GM23248 (cell line): ENCODE measurements at regions not wholly inside any gene's neighbourhood (a gene's known extent, or its start where the extent isn't known, plus 50 kb on each side); places are given as distances from the start of the nearest gene placed in this dataset.

Experiments
- DNase-seq: peaks from one replicate; pipeline ENCODE4 v3.0.0-alpha.2; 2015
- H2AFZ ChIP-seq: fragments of 200-600 bp; sonication (generic); 2 replicates; pipeline ENCODE4 v1.6.1; 2016; ENCODE audit warnings: antibody characterized with exemption
- H3F3A ChIP-seq: fragments of 200-600 bp; sonication (generic); 2 replicates; pipeline ENCODE4 v1.6.1; 2016; ENCODE audit warnings: mild to moderate bottlenecking, antibody characterized with exemption, mixed run types; ENCODE audit not compliant: insufficient read depth
- H3K27ac ChIP-seq: fragments of 200-600 bp; sonication (generic); 2 replicates; pipeline ENCODE4 v1.5.1; 2016; ENCODE audit warnings: mild to moderate bottlenecking
- H3K27me3 ChIP-seq: fragments of 200-600 bp; sonication (generic); replicated peaks from 2 replicates; pipeline ENCODE4 v1.6.1; 2016; ENCODE audit warnings: mild to moderate bottlenecking; ENCODE audit not compliant: insufficient read depth
- H3K36me3 ChIP-seq: fragments of 200-600 bp; sonication (generic); 2 replicates; pipeline ENCODE4 v1.6.1; 2016; ENCODE audit warnings: low read depth, mild to moderate bottlenecking
- H3K4me1 ChIP-seq: fragments of 200-600 bp; sonication (generic); 2 replicates; pipeline ENCODE4 v1.6.1; 2016; ENCODE audit warnings: mild to moderate bottlenecking; ENCODE audit not compliant: insufficient read depth
- H3K4me2 ChIP-seq: fragments of 200-600 bp; sonication (generic); one replicate; pipeline ENCODE4 v1.6.1; 2016; ENCODE audit warnings: mild to moderate bottlenecking; ENCODE audit not compliant: unreplicated experiment
- H3K4me3 ChIP-seq: fragments of 200-600 bp; sonication (generic); 2 replicates; pipeline ENCODE4 v1.5.1; 2016; ENCODE audit warnings: mild to moderate bottlenecking
- H3K79me2 ChIP-seq: fragments of 200-600 bp; sonication (generic); 2 replicates; pipeline ENCODE4 v1.6.1; 2016; ENCODE audit warnings: mild to moderate bottlenecking; ENCODE audit not compliant: insufficient read depth
- H3K9ac ChIP-seq: fragments of 200-600 bp; sonication (generic); 2 replicates; pipeline ENCODE4 v1.6.1; 2016; ENCODE audit warnings: mild to moderate bottlenecking
- H3K9me2 ChIP-seq: fragments of 200-600 bp; sonication (generic); 2 replicates; pipeline ENCODE4 v1.6.1; 2016; ENCODE audit warnings: mixed run types, mild to moderate bottlenecking, moderate library complexity; ENCODE audit not compliant: insufficient read depth
- H3K9me3 ChIP-seq: fragments of 200-600 bp; sonication (generic); one replicate; pipeline ENCODE4 v1.6.1; 2017; ENCODE audit warnings: low read depth
- H4K20me1 ChIP-seq: fragments of 200-600 bp; sonication (generic); 2 replicates; pipeline ENCODE4 v1.6.0; 2016; ENCODE audit not compliant: insufficient read depth
- EZH2 ChIP-seq: fragments of 200-600 bp; sonication (generic); IDR thresholded peaks from 2 replicates; pipeline ENCODE4 v1.6.1; 2018; ENCODE audit warnings: antibody characterized with exemption, mild to moderate bottlenecking; ENCODE audit not compliant: insufficient read depth, poor library complexity, severe bottlenecking
- EZH2phosphoT487 ChIP-seq: fragments of 200-600 bp; sonication (generic); IDR thresholded peaks from 2 replicates; pipeline ENCODE4 v1.6.1; 2018; ENCODE audit warnings: antibody characterized with exemption, moderate library complexity, mild to moderate bottlenecking, low read depth; ENCODE audit not compliant: insufficient read depth
- WGBS, 2 experiments: methylation state at CpG; one replicate each; pipeline ENCODE4 v1.1.6; 2015 to 2017; ENCODE audit warnings: low lambda C conversion rate in 2 of 2, low coverage in 1 of 2; ENCODE audit errors: missing lambda C conversion rate in 2 of 2; 5-methylcytosine and 5-hydroxymethylcytosine counted together
- in situ Hi-C: fragments of 300-500 bp; cut with MboI; formaldehyde crosslinking; loops from 2 replicates; pipeline ENCODE4 v1.15.0; 2020

GRCh38 chr9:36521148-36521547, 51.5 kb upstream of the MELK start:
- TF ChIP-seq EZH2phosphoT487: no peak
- no peak for TF ChIP-seq EZH2
- Histone ChIP-seq H3K36me3 (no peaks in the 10 kb centered on the region), H2AFZ (no peak overlapping the region), H3K4me3 (no peak overlapping the region), H3K4me2 (no peak overlapping the region), H3K79me2 (no peaks in the 10 kb centered on the region), H3K9ac (no peak overlapping the region), H4K20me1 (no peaks in the 10 kb centered on the region), H3K27me3 (0 out of 2 replicates have a peak, but pooled peaks cover 6% of the 10 kb centered on the region), H3F3A (no peaks in the 10 kb centered on the region), H3K9me2 (no peaks in the 10 kb centered on the region), H3K9me3 (no peaks in the 10 kb centered on the region), H3K27ac (no peak overlapping the region), H3K4me1 (no peaks in the 10 kb centered on the region)
- DNase-seq: no peak
- 58 to 63% methylated on average over 4 of the region's 4 CpGs for WGBS, 2 experiments
- in situ Hi-C loops: no loop called here

- H3K27me3 ChIP-seq: 0 out of 2 replicates have a peak, but pooled peaks cover 6% of the 10 kb centered on the region
- no peak overlapping the region for H3K4me3 ChIP-seq
- no peaks in the 10 kb centered on the region for H3K36me3 ChIP-seq
- H3F3A ChIP-seq: no peaks in the 10 kb centered on the region
- H3K9ac ChIP-seq: no peak overlapping the region
- in situ Hi-C loops: no loop called here
- H3K79me2 ChIP-seq: no peaks in the 10 kb centered on the region
- H3K4me2 ChIP-seq: no peak overlapping the region
- H3K9me2 ChIP-seq: no peaks in the 10 kb centered on the region
- TF ChIP-seq EZH2phosphoT487: no peak
- no peak for TF ChIP-seq EZH2
- no peaks in the 10 kb centered on the region for H4K20me1 ChIP-seq
- H2AFZ ChIP-seq: no peak overlapping the region
- H3K9me3 ChIP-seq: no peaks in the 10 kb centered on the region
- H3K4me1 ChIP-seq: no peaks in the 10 kb centered on the region
- DNase-seq: no peak
- no peak overlapping the region for H3K27ac ChIP-seq
Measured at GRCh38 chr9:36517131-36517530, 55.6 kb upstream of the MELK start.

- in situ Hi-C loops: no loop called here
- H3K79me2 ChIP-seq: no peaks in the 10 kb centered on the region
- H2AFZ ChIP-seq: no peak overlapping the region
- no peak overlapping the region for H3K4me2 ChIP-seq
- H3K4me3 ChIP-seq: no peak overlapping the region
- no peak overlapping the region for H3K9ac ChIP-seq
- peaks cover 4% of the 10 kb centered on the region; the same call in 1 of the 2 replicates for H3K27me3 ChIP-seq
- no peaks in the 10 kb centered on the region for H3K36me3 ChIP-seq
- no peaks in the 10 kb centered on the region for H3F3A ChIP-seq
- 37 to 47% methylated on average over 4 of the region's 4 CpGs for WGBS, 2 experiments
- H3K27ac ChIP-seq: no peak overlapping the region
- no peak for DNase-seq
- TF ChIP-seq EZH2 (no peak), EZH2phosphoT487 (no peak)
- no peaks in the 10 kb centered on the region for H3K9me3 ChIP-seq
- no peaks in the 10 kb centered on the region for H3K9me2 ChIP-seq
- H3K4me1 ChIP-seq: no peaks in the 10 kb centered on the region
- no peaks in the 10 kb centered on the region for H4K20me1 ChIP-seq
Measured at GRCh38 chr9:36504156-36504555, 68.5 kb upstream of the MELK start.

DNA sequence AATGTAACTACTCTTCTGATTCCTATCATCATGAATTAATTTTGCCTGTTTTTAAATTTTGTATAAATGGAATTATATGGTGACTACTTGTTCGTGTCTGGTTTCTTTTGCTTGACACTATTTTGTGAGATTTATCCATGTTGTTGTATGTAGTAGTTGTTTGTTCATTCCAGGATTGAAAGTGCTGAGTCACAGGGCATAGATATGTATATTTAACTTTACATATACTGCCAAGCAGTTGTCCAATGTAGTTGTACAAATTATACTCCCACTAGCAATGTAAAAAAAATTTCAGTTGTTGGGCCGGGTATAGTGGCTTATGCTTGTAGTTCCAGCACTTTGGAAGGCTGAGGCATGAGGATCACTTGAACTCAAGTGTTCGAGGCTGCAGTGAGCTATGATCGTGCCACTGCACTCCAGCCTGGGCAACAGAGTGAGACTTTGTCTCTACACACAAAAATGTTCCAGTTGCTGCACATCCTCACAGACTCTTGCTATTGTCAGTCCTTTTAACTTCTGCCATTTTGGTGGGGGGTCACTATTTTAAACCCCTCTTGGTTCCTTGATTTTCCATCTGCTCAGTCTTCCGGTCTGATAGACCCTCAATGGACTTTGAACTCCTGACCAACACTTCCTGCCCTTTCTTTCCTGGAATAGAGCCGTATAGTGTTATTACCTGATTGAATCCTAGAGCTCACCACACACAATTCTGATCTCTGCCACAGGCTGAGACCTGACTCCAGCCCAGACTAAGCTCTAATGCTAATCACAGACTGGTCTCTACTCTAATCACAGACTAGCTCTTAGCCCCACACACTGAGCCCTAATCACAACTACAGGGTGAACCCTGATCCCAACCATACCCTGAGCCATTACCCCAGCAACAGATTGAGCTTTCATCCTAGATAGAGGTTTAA, 69.3 kb upstream of the MELK start:
- peaks cover 4% of the 10 kb centered on the region; the same call in 1 of the 2 replicates for H3K27me3 ChIP-seq
- no peaks in the 10 kb centered on the region for H3K9me2 ChIP-seq
- no peak overlapping the region for H3K9ac ChIP-seq
- WGBS, 2 experiments: 84 to 89% methylated on average over 6 of the region's 6 CpGs
- no peak for DNase-seq
- no peaks in the 10 kb centered on the region for H3K79me2 ChIP-seq
- H3K4me2 ChIP-seq: no peak overlapping the region
- in situ Hi-C loops: no loop called here
- no peaks in the 10 kb centered on the region for H3K9me3 ChIP-seq
- no peak overlapping the region for H3K4me3 ChIP-seq
- no peaks in the 10 kb centered on the region for H3K36me3 ChIP-seq
- TF ChIP-seq EZH2 (no peak), EZH2phosphoT487 (no peak)
- H3F3A ChIP-seq: no peaks in the 10 kb centered on the region
- no peak overlapping the region for H3K27ac ChIP-seq
- H4K20me1 ChIP-seq: no peaks in the 10 kb centered on the region
- H3K4me1 ChIP-seq: no peaks in the 10 kb centered on the region
- H2AFZ ChIP-seq: no peak overlapping the region
